H9 (cell line): ENCODE measurements at regions not wholly inside any gene's neighbourhood (a gene's known extent, or its start where the extent isn't known, plus 50 kb on each side); places are given as distances from the start of the nearest gene placed in this dataset.

ENCODE experiments used
- DNase-seq: peaks from one replicate; pipeline ENCODE4 v3.0.0-alpha.2; 2017
- H2AFZ ChIP-seq: one replicate; pipeline ENCODE4 v1.6.1; 2013; ENCODE audit warnings: mild to moderate bottlenecking, low read length, control low read depth, moderate library complexity
- H2AK5ac ChIP-seq: 2 replicates; pipeline ENCODE4 v1.6.1; 2013; ENCODE audit warnings: low read length, control low read depth, mixed read lengths; ENCODE audit not compliant: insufficient read length
- H2BK120ac ChIP-seq: one replicate; pipeline ENCODE4 v1.6.1; 2013; ENCODE audit warnings: low read depth, mild to moderate bottlenecking, low read length, control low read depth, inconsistent platforms; ENCODE audit not compliant: poor library complexity, severe bottlenecking
- H2BK12ac ChIP-seq: 2 replicates; pipeline ENCODE4 v1.6.1; 2013; ENCODE audit warnings: low read length, control low read depth, mixed read lengths, low read depth; ENCODE audit not compliant: insufficient read length
- H2BK15ac ChIP-seq: 2 replicates; pipeline ENCODE4 v1.6.1; 2013; ENCODE audit warnings: low read depth, low read length, control low read depth
- H2BK20ac ChIP-seq: one replicate; pipeline ENCODE4 v1.6.1; 2013; ENCODE audit warnings: low read depth, mild to moderate bottlenecking, low read length, control low read depth, inconsistent platforms; ENCODE audit not compliant: poor library complexity, severe bottlenecking
- H2BK5ac ChIP-seq: 2 replicates; pipeline ENCODE4 v1.6.1; 2013; ENCODE audit warnings: low read length, control low read depth, mixed read lengths; ENCODE audit not compliant: insufficient read length
- H3K14ac ChIP-seq: 2 replicates; pipeline ENCODE4 v1.6.1; 2013; ENCODE audit warnings: low read length, control low read depth; ENCODE audit not compliant: insufficient read depth
- H3K18ac ChIP-seq: 2 replicates; pipeline ENCODE4 v1.6.1; 2013; ENCODE audit warnings: low read depth, mild to moderate bottlenecking, mixed read lengths, low read length, control low read depth; ENCODE audit not compliant: insufficient read length
- H3K23ac ChIP-seq: 2 replicates; pipeline ENCODE4 v1.6.1; 2013; ENCODE audit warnings: low read length, control low read depth, mixed read lengths, low read depth; ENCODE audit not compliant: insufficient read length
- H3K23me2 ChIP-seq: 2 replicates; pipeline ENCODE4 v1.6.1; 2013; ENCODE audit warnings: low read depth, mild to moderate bottlenecking, mixed read lengths, low read length, control low read depth; ENCODE audit not compliant: insufficient read length, poor library complexity, severe bottlenecking
- H3K27ac ChIP-seq: 2 replicates; pipeline ENCODE4 v1.5.1; 2013; ENCODE audit warnings: low read length, control low read depth, mixed read lengths, low read depth; ENCODE audit not compliant: insufficient read length
- H3K27me3 ChIP-seq: 2 replicates; pipeline ENCODE4 v1.6.1; 2013; ENCODE audit warnings: low read length, control low read depth, inconsistent platforms; ENCODE audit not compliant: insufficient read depth
- H3K4ac ChIP-seq: 2 replicates; pipeline ENCODE4 v1.6.1; 2013; ENCODE audit warnings: low read depth, mild to moderate bottlenecking, control low read depth, inconsistent platforms, low read length, moderate library complexity
- H3K4me1 ChIP-seq: 2 replicates; pipeline ENCODE4 v1.6.1; 2013; ENCODE audit warnings: low read length, control low read depth, inconsistent platforms; ENCODE audit not compliant: insufficient read depth
- H3K4me2 ChIP-seq: 2 replicates; pipeline ENCODE4 v1.6.1; 2013; ENCODE audit warnings: low read length, control low read depth, mixed read lengths; ENCODE audit not compliant: insufficient read length, insufficient read depth
- H3K56ac ChIP-seq: 2 replicates; pipeline ENCODE4 v1.6.1; 2013; ENCODE audit warnings: low read depth, mild to moderate bottlenecking, mixed read lengths, low read length, control low read depth; ENCODE audit not compliant: insufficient read length
- H3K79me1 ChIP-seq: 2 replicates; pipeline ENCODE4 v1.6.1; 2013; ENCODE audit warnings: low read depth, mild to moderate bottlenecking, moderate library complexity, low read length, control low read depth, inconsistent platforms; ENCODE audit not compliant: insufficient read depth, poor library complexity, severe bottlenecking
- H3K79me2 ChIP-seq: 2 replicates; pipeline ENCODE4 v1.6.1; 2013; ENCODE audit warnings: low read length, control low read depth, inconsistent platforms; ENCODE audit not compliant: insufficient read depth
- H3K9ac ChIP-seq: 2 replicates; pipeline ENCODE4 v1.6.1; 2013; ENCODE audit warnings: low read length, control low read depth, mixed read lengths; ENCODE audit not compliant: insufficient read length; ENCODE audit errors: extremely low read depth
- H3K9me3 ChIP-seq: one replicate; pipeline ENCODE4 v1.6.1; 2013; ENCODE audit warnings: low read depth, low read length, inconsistent platforms; ENCODE audit not compliant: control insufficient read depth
- H3T11ph ChIP-seq: one replicate; pipeline ENCODE4 v1.6.1; 2013; ENCODE audit warnings: mild to moderate bottlenecking, low read length, control low read depth, inconsistent platforms
- H4K20me1 ChIP-seq: one replicate; pipeline ENCODE4 v1.6.1; 2013; ENCODE audit not compliant: control insufficient read depth, insufficient read length, insufficient read depth
- H4K5ac ChIP-seq: 2 replicates; pipeline ENCODE4 v1.6.1; 2013; ENCODE audit warnings: low read depth, mild to moderate bottlenecking, mixed read lengths, low read length, control low read depth; ENCODE audit not compliant: insufficient read length
- H4K8ac ChIP-seq: replicated peaks from 2 replicates; pipeline ENCODE4 v1.6.1; 2013; ENCODE audit warnings: low read length, control low read depth, mixed read lengths, low read depth; ENCODE audit not compliant: insufficient read length
- H4K91ac ChIP-seq: 2 replicates; pipeline ENCODE4 v1.6.1; 2013; ENCODE audit warnings: low read depth, mild to moderate bottlenecking, moderate library complexity, mixed read lengths, low read length, control low read depth; ENCODE audit not compliant: insufficient read length
- H3K27ac Mint-ChIP-seq, 3 experiments: 2 replicates in 2 of 3; 3 replicates in 1 of 3; pipeline ENCODE4 v1.8.0; 2020 to 2021; ENCODE audit warnings: mixed read lengths in 3 of 3, mild to moderate bottlenecking in 1 of 3, moderate library complexity in 1 of 3
- H3K27me3 Mint-ChIP-seq: 2 replicates; pipeline ENCODE4 v1.8.0; 2021; ENCODE audit warnings: low read depth, mild to moderate bottlenecking, moderate library complexity, mixed read lengths
- H3K36me3 Mint-ChIP-seq, 3 experiments: 2 replicates in 2 of 3; 3 replicates in 1 of 3; pipeline ENCODE4 v1.8.0; 2020 to 2021; ENCODE audit warnings: low read depth in 3 of 3, mixed read lengths in 3 of 3; ENCODE audit not compliant: insufficient read depth in 1 of 3
- H3K4me1 Mint-ChIP-seq, 2 experiments: 2 replicates each; pipeline ENCODE4 v1.8.0; 2020; ENCODE audit warnings: mixed read lengths in 2 of 2
- H3K4me3 Mint-ChIP-seq, 2 experiments: 2 replicates in 1 of 2; 3 replicates in 1 of 2; pipeline ENCODE4 v1.8.0; 2020 to 2021; ENCODE audit warnings: mild to moderate bottlenecking in 2 of 2, mixed read lengths in 2 of 2, moderate library complexity in 1 of 2
- H3K9me3 Mint-ChIP-seq, 2 experiments: 2 replicates in 1 of 2; 3 replicates in 1 of 2; pipeline ENCODE4 v1.8.0; 2020; ENCODE audit warnings: mild to moderate bottlenecking in 2 of 2, mixed read lengths in 2 of 2, moderate library complexity in 1 of 2
- CTCF ChIP-seq: fragments of 200-600 bp; sonication (generic); conservative IDR thresholded peaks from 3 replicates; pipeline ENCODE4 v1.8.0; 2021; ENCODE audit warnings: antibody characterized with exemption, mild to moderate bottlenecking
- WGBS: extraction: QIAGEN DNeasy Blood & Tissue Kit; methylation state at CpG from one replicate; pipeline ENCODE4 v1.1.7; 2013; ENCODE audit warnings: missing lambda C conversion rate, low lambda C conversion rate, mixed read lengths; ENCODE audit not compliant: insufficient read length; ENCODE audit errors: extremely low coverage; 5-methylcytosine and 5-hydroxymethylcytosine counted together

GRCh38 chrX:4186331-4186730 is 472.9 kb upstream of the PRKX start:
- Mint-ChIP-seq H3K9me3 (peaks cover 16 to 17% of the 10 kb centered on the region in 2 experiments), H3K4me1 (peaks cover 15 to 23% of the 10 kb centered on the region in 2 experiments), H3K27ac (no peak overlapping the region), H3K27me3 (no peaks in the 10 kb centered on the region), H3K4me3 (no peak overlapping the region), H3K36me3 (peaks cover 2 to 16% (median 10%) of the 10 kb centered on the region in 3 experiments; a peak in 6 of 7 replicates)
- no peak overlapping the region for H3K56ac ChIP-seq
- H4K8ac ChIP-seq = no peak overlapping the region
- no peak overlapping the region for H3K14ac ChIP-seq
- no peak overlapping the region for H3K4me2 ChIP-seq
- no peaks in the 10 kb centered on the region for H3K79me1 ChIP-seq
- no peak overlapping the region for H4K5ac ChIP-seq
- no peak overlapping the region for H3K4ac ChIP-seq
- H3K18ac ChIP-seq = no peak overlapping the region
- H3K23me2 ChIP-seq = no peaks in the 10 kb centered on the region
- no peaks in the 10 kb centered on the region for H3K79me2 ChIP-seq
- H3K23ac ChIP-seq = no peak overlapping the region
- H2BK15ac ChIP-seq = no peak overlapping the region
- no peak overlapping the region for H2BK12ac ChIP-seq
- no peak overlapping the region for H3T11ph ChIP-seq
- no peak overlapping the region for H2AFZ ChIP-seq
- H3K9ac ChIP-seq = no peak overlapping the region
- no peak overlapping the region for H4K91ac ChIP-seq
- H3K4me1 ChIP-seq = peaks cover 5% of the 10 kb centered on the region; the same call in 1 of the 2 replicates
- TF ChIP-seq CTCF = no peak
- no peaks in the 10 kb centered on the region for H4K20me1 ChIP-seq
- no peaks in the 10 kb centered on the region for H3K27me3 ChIP-seq
- WGBS = no CpG with 5 or more reads among the region's 2 CpGs
- H2AK5ac ChIP-seq = no peak overlapping the region
- DNase-seq = no peak
- H2BK20ac ChIP-seq = no peak overlapping the region
- H2BK5ac ChIP-seq = no peak overlapping the region
- no peak overlapping the region for H3K27ac ChIP-seq
- no peaks in the 10 kb centered on the region for H3K9me3 ChIP-seq
- H2BK120ac ChIP-seq = no peak overlapping the region
